ENCODE measurements at regions not wholly inside any gene's neighbourhood (a gene's known extent, or its start where the extent isn't known, plus 50 kb on each side); places are given as distances from the start of the nearest gene placed in this dataset.
A peak's percentile ranks its signal among the peaks of the same experiment; 100 is the strongest.

DNA sequence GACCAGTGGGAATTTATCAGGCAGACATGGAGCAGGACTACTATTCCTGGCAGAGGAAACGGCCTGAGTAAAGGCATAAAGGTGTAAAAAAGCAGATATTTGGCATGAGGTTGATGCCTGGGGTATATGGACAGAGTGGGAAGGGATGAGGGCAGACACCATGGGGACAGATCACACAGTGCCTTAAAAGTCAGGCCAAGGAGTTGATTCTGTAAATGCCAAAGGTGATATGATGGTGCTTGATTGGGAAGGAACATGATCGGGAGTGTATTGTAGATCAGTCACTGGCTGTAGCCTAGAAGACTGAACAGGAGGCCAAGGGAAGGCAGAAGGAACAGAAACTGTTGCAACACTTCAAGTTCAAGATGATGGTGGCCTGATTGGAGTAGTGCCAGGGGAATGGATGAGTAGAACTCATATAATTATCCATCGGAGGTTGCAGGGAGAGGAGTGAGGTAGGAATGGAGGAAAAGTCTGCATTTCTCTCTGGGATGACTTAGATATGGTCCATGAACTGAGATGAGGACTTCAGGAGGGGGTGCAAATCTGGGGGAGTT, 594.3 kb upstream of the KLF4 start:
- peak in 5 of 7 donors; percentile 20 to 54 (median 48) for DNase-seq
- no peaks in the 10 kb centered on the region for H3K36me3 ChIP-seq (replicated peaks in 1 of 2)
- H3K27me3 ChIP-seq: no peaks in the 10 kb centered on the region
- H3K9me3 ChIP-seq (replicated peaks in 1 of 3): no peaks in the 10 kb centered on the region
- H3K27ac ChIP-seq: no peak overlapping the region
- H3K4me3 ChIP-seq: no peak overlapping the region
- intact Hi-C loops (cut with DNase I): no loop called here
- no peaks in the 10 kb centered on the region for H3K4me1 ChIP-seq (replicated peaks in 1 of 2)
- WGBS, 4 donors: 69 to 87% (median 72%) methylated on average over 3 of the region's 3 CpGs
- TF ChIP-seq, protein P1, sequence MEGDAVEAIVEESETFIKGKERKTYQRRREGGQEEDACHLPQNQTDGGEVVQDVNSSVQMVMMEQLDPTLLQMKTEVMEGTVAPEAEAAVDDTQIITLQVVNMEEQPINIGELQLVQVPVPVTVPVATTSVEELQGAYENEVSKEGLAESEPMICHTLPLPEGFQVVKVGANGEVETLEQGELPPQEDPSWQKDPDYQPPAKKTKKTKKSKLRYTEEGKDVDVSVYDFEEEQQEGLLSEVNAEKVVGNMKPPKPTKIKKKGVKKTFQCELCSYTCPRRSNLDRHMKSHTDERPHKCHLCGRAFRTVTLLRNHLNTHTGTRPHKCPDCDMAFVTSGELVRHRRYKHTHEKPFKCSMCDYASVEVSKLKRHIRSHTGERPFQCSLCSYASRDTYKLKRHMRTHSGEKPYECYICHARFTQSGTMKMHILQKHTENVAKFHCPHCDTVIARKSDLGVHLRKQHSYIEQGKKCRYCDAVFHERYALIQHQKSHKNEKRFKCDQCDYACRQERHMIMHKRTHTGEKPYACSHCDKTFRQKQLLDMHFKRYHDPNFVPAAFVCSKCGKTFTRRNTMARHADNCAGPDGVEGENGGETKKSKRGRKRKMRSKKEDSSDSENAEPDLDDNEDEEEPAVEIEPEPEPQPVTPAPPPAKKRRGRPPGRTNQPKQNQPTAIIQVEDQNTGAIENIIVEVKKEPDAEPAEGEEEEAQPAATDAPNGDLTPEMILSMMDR (IDR thresholded peaks at IDR 0.05): no peak
- no peak for TF ChIP-seq POLR2A (IDR thresholded peaks at IDR 0.05)

DNA sequence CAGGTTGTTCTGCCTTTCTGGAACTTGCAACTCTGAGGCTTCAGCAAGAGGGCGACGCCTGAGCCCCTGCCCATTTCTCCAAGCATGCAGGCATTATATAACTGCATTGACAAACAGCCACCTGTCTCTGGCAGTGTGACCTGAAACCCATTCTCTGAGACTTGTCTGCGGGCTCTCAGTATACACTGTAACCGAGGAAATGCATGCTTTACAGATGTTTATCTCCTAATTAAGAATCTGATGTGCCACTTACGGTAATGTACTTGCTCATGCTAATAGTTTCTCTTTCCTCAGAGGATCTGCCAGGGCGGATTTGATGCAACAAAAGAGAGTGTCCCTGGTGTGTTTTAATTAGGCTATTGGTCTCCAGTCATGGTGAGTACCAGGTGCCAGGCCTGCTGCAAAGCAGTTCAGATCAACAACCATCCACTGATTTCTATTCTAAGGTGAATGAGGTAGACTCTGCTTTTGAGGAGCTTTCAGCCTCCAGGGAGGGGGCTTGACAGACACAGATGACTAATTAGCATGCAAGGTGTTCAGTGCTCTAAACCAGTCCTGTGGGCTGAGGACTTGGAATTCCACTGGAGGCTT, 593.7 kb upstream of the KLF4 start:
- intact Hi-C loops (cut with DNase I): no loop called here
- no peak overlapping the region for H3K4me3 ChIP-seq
- no peak for DNase-seq

DNA sequence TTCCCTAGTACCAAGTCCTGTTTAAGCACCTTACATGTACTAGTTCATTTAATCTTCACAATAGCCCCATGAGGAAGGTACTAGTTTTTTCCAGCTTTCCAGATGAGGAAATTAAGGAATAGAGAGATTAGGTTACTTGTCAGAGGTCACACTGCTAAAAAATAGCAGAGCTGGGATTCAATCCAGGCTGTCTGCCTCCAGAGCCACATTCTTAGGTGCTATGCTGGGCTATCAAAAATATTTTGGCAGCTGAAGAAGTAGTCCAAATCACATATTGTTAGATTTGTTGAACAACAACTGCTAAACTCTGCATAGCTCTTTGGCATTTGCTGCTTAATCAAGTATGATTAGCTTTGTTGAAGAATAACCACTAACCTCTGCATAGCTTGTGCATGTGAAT, 591.5 kb upstream of the KLF4 start:
- no peak overlapping the region for H3K27ac ChIP-seq
- no peak overlapping the region for H3K4me3 ChIP-seq
- intact Hi-C loops (cut with DNase I): no loop called here
- H3K36me3 ChIP-seq (replicated peaks in 1 of 2): no peaks in the 10 kb centered on the region
- TF ChIP-seq, protein P1 (IDR thresholded peaks at IDR 0.05): no peak
- no peak for TF ChIP-seq POLR2A (IDR thresholded peaks at IDR 0.05)
- no peaks in the 10 kb centered on the region for H3K4me1 ChIP-seq (replicated peaks in 1 of 2)
- H3K27me3 ChIP-seq: no peaks in the 10 kb centered on the region
- no peak for DNase-seq
- no peaks in the 10 kb centered on the region for H3K9me3 ChIP-seq (replicated peaks in 1 of 3)

More for the DNA sequence above, 593.7 kb upstream of the KLF4 start:
- Histone ChIP-seq H3K27ac (no peak overlapping the region), H3K36me3 (replicated peaks in 1 of 2) (no peaks in the 10 kb centered on the region), H3K4me1 (replicated peaks in 1 of 2) (no peaks in the 10 kb centered on the region), H3K27me3 (no peaks in the 10 kb centered on the region), H3K9me3 (replicated peaks in 1 of 3) (no peaks in the 10 kb centered on the region)
- 76 to 93% (median 88%) methylated on average over 6 of the region's 6 CpGs for WGBS, 4 donors
- no peak for TF ChIP-seq POLR2A (IDR thresholded peaks at IDR 0.05)
- TF ChIP-seq, protein P1 (IDR thresholded peaks at IDR 0.05): no peak

DNA sequence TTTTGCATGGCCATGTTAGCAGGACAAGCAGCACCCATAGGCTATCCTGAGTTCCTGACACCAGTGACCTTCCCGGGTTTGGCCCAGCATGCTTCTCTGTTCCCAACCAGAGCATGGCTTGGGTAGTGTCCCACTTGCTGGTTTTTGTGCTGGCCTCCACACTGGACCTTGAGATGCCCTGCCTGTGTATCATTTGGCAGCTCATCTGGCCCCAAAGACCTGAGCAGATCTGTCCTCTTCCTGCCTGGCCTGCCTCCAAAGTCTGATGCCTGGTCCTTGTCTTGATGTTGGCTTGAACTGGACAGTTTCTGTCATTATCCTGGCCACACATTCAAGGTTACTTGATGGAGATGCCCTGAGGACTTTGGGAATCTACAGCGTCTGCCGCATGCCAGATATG, 590.7 kb upstream of the KLF4 start:
- intact Hi-C loops (cut with DNase I): no loop called here
- WGBS, 4 donors: 74 to 100% (median 79%) methylated on average over 2 to 3 of the region's 3 CpGs
- no peaks in the 10 kb centered on the region for H3K9me3 ChIP-seq (replicated peaks in 1 of 3)

More for the DNA sequence above, 590.7 kb upstream of the KLF4 start:
- TF ChIP-seq, protein P1 (IDR thresholded peaks at IDR 0.05): no peak
- no peak for TF ChIP-seq POLR2A (IDR thresholded peaks at IDR 0.05)
- no peak for DNase-seq
- no peaks in the 10 kb centered on the region for H3K4me1 ChIP-seq (replicated peaks in 1 of 2)
- no peak overlapping the region for H3K4me3 ChIP-seq
- no peaks in the 10 kb centered on the region for H3K27me3 ChIP-seq
- no peak overlapping the region for H3K27ac ChIP-seq
- no peaks in the 10 kb centered on the region for H3K36me3 ChIP-seq (replicated peaks in 1 of 2)

Measured in adrenal gland (tissue), 9 donors.